ENCODE measurements at regions not wholly inside any gene's neighbourhood (a gene's known extent, or its start where the extent isn't known, plus 50 kb on each side); places are given as distances from the start of the nearest gene placed in this dataset.

DNA sequence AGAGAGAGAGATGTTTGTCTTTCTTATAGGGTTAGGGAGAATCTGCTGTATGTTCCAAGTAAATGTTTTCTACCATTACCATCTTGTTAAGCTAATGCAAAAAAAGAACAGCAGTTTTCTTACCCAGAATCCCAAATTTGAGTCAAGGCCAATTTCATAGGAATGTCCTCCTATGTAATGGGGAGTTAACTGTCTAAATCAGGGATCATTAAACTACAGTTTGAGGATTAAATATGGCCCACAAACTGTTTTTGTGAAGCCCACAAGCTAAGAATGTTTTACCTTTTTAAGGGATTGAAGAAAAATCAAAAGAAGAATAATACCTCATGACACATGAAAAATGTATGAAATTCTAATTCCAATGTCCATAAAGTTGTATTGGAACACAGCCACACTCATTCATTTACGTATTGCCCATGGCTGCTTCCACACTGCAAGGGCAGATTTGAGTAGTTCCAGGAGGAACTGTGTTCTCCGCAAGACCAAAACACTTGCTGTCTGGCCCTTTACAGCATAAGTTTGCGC is 113.2 kb upstream of the SPRY1 start:
- TF ChIP-seq, protein P1, sequence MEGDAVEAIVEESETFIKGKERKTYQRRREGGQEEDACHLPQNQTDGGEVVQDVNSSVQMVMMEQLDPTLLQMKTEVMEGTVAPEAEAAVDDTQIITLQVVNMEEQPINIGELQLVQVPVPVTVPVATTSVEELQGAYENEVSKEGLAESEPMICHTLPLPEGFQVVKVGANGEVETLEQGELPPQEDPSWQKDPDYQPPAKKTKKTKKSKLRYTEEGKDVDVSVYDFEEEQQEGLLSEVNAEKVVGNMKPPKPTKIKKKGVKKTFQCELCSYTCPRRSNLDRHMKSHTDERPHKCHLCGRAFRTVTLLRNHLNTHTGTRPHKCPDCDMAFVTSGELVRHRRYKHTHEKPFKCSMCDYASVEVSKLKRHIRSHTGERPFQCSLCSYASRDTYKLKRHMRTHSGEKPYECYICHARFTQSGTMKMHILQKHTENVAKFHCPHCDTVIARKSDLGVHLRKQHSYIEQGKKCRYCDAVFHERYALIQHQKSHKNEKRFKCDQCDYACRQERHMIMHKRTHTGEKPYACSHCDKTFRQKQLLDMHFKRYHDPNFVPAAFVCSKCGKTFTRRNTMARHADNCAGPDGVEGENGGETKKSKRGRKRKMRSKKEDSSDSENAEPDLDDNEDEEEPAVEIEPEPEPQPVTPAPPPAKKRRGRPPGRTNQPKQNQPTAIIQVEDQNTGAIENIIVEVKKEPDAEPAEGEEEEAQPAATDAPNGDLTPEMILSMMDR (IDR thresholded peaks at IDR 0.05) = no peak
- TF ChIP-seq POLR2A (IDR thresholded peaks at IDR 0.05) = no peak

Measured in testis (tissue), 2 donors.